GM23338 (cell line): ENCODE measurements at regions not wholly inside any gene's neighbourhood (a gene's known extent, or its start where the extent isn't known, plus 50 kb on each side); places are given as distances from the start of the nearest gene placed in this dataset.
A peak's percentile ranks its signal among the peaks of the same experiment; 100 is the strongest.

ENCODE experiments used
- ATAC-seq: fragments of 200-7000 bp; cut with Tn5 transposase; 3 replicates; pipeline ENCODE4 v1.9.1; 2020
- DNase-seq: peaks from one replicate; pipeline ENCODE4 v3.0.0-alpha.2; 2015; ENCODE audit warnings: low spot score
- H2AFZ ChIP-seq: fragments of 200-600 bp; sonication (generic); 2 replicates; pipeline ENCODE4 v1.8.0; 2016; ENCODE audit warnings: antibody characterized with exemption, mild to moderate bottlenecking, moderate library complexity
- H3F3A ChIP-seq: fragments of 200-600 bp; sonication (generic); replicated peaks from 2 replicates; pipeline ENCODE4 v1.8.0; 2017; ENCODE audit warnings: antibody characterized with exemption, mixed run types, low read depth
- H3K27ac ChIP-seq: fragments of 200-600 bp; sonication (generic); 2 replicates; pipeline ENCODE4 v1.6.1; 2016; ENCODE audit warnings: low read depth
- H3K27me3 ChIP-seq: fragments of 200-600 bp; sonication (generic); 2 replicates; pipeline ENCODE4 v1.8.0; 2016; ENCODE audit warnings: mild to moderate bottlenecking, mixed run types, moderate library complexity; ENCODE audit not compliant: insufficient read depth
- H3K36me3 ChIP-seq: fragments of 200-600 bp; sonication (generic); 2 replicates; pipeline ENCODE4 v1.8.0; 2016; ENCODE audit warnings: mild to moderate bottlenecking; ENCODE audit not compliant: insufficient read depth
- H3K4me1 ChIP-seq: fragments of 200-600 bp; sonication (generic); 2 replicates; pipeline ENCODE4 v1.8.0; 2016; ENCODE audit warnings: mild to moderate bottlenecking, moderate library complexity; ENCODE audit not compliant: insufficient read depth
- H3K4me2 ChIP-seq: fragments of 200-600 bp; sonication (generic); 2 replicates; pipeline ENCODE4 v1.7.1; 2017; ENCODE audit warnings: mixed run types
- H3K4me3 ChIP-seq: fragments of 200-600 bp; sonication (generic); 2 replicates; pipeline ENCODE4 v1.6.1; 2016; ENCODE audit warnings: mixed run types
- H3K79me2 ChIP-seq: fragments of 200-600 bp; sonication (generic); replicated peaks from 2 replicates; pipeline ENCODE4 v1.8.0; 2017; ENCODE audit warnings: mild to moderate bottlenecking; ENCODE audit not compliant: insufficient read depth
- H3K9me2 ChIP-seq: fragments of 200-600 bp; sonication (generic); 2 replicates; pipeline ENCODE4 v1.8.0; 2017; ENCODE audit not compliant: insufficient read depth
- H4K20me1 ChIP-seq: fragments of 200-600 bp; sonication (generic); replicated peaks from 2 replicates; pipeline ENCODE4 v1.8.0; 2017; ENCODE audit warnings: mild to moderate bottlenecking; ENCODE audit not compliant: insufficient read depth
- H3K27ac Mint-ChIP-seq: 2 replicates; pipeline ENCODE4 v1.8.0; 2020; ENCODE audit warnings: inconsistent platforms, mild to moderate bottlenecking, moderate library complexity, mixed read lengths
- H3K27me3 Mint-ChIP-seq: 3 replicates; pipeline ENCODE4 v1.8.0; 2022; ENCODE audit warnings: low read depth, mild to moderate bottlenecking, moderate library complexity, mixed read lengths, inconsistent platforms; ENCODE audit not compliant: insufficient read depth, poor library complexity
- H3K36me3 Mint-ChIP-seq: 3 replicates; pipeline ENCODE4 v1.8.0; 2021; ENCODE audit warnings: low read depth, mild to moderate bottlenecking, inconsistent platforms, moderate library complexity, mixed read lengths
- H3K4me1 Mint-ChIP-seq: 3 replicates; pipeline ENCODE4 v1.8.0; 2020; ENCODE audit warnings: mild to moderate bottlenecking, inconsistent platforms, mixed read lengths
- H3K4me3 Mint-ChIP-seq: 3 replicates; pipeline ENCODE4 v1.8.0; 2021; ENCODE audit warnings: moderate library complexity, mild to moderate bottlenecking, inconsistent platforms, mixed read lengths
- H3K9me3 Mint-ChIP-seq: 3 replicates; pipeline ENCODE4 v1.8.0; 2020; ENCODE audit warnings: moderate library complexity, mild to moderate bottlenecking, inconsistent platforms, mixed read lengths
- CREB1 ChIP-seq: fragments of 250-450 bp; sonication (Bioruptor Pico); IDR thresholded peaks from 2 replicates; pipeline ENCODE4 v1.5.0; 2020; ENCODE audit warnings: low read depth, mild to moderate bottlenecking, moderate library complexity
- CTCF ChIP-seq, 2 experiments: fragments of 200-600 bp in 1 of 2; sonication (generic) in 1 of 2; conservative IDR thresholded peaks; 2 replicates each; pipeline versions ENCODE4 v1.5.1 to v1.6.1; 2016 to 2017; ENCODE audit warnings: antibody characterized with exemption in 2 of 2, low read depth in 2 of 2, mild to moderate bottlenecking in 2 of 2, moderate library complexity in 1 of 2
- EZH2 ChIP-seq: fragments of 200-600 bp; sonication (generic); IDR thresholded peaks from one replicate; pipeline ENCODE4 v1.8.0; 2017; ENCODE audit warnings: antibody characterized with exemption, mild to moderate bottlenecking, low read depth; ENCODE audit not compliant: unreplicated experiment
- JUNB ChIP-seq: IDR thresholded peaks from one replicate; pipeline ENCODE4 v1.6.1; 2016; ENCODE audit warnings: antibody characterized with exemption; ENCODE audit not compliant: unreplicated experiment
- NANOG ChIP-seq: IDR thresholded peaks from 2 replicates; pipeline ENCODE4 v1.6.1; 2016; ENCODE audit warnings: antibody characterized with exemption, borderline replicate concordance
- POLR2AphosphoS5 ChIP-seq: IDR thresholded peaks from 2 replicates; pipeline ENCODE4 v1.6.1; 2016; ENCODE audit warnings: antibody characterized with exemption, low read depth
- REST ChIP-seq: IDR thresholded peaks from one replicate; pipeline ENCODE4 v1.6.1; 2018; ENCODE audit warnings: antibody characterized with exemption; ENCODE audit not compliant: unreplicated experiment
- STAT1 ChIP-seq: IDR thresholded peaks from one replicate; pipeline ENCODE4 v1.6.1; 2016; ENCODE audit warnings: antibody characterized with exemption; ENCODE audit not compliant: unreplicated experiment
- ZNF114 ChIP-seq: fragments of 250-450 bp; sonication (Bioruptor Pico); IDR thresholded peaks from 2 replicates; pipeline ENCODE4 v1.5.0; 2020; ENCODE audit warnings: mild to moderate bottlenecking, moderate library complexity
- ZNF462 ChIP-seq: fragments of 250-450 bp; sonication (Bioruptor Pico); IDR thresholded peaks from 2 replicates; pipeline ENCODE4 v1.5.0; 2020; ENCODE audit warnings: mild to moderate bottlenecking, moderate library complexity

- no peaks in the 10 kb centered on the region for H3K9me3 Mint-ChIP-seq
- TF ChIP-seq CTCF (conservative IDR thresholded peaks at IDR 0.05; ENCODE audit: low read depth in 2 of 2) = no peak
- no peak for TF ChIP-seq NANOG
- TF ChIP-seq REST = no peak
- no peak for TF ChIP-seq STAT1
- no peak for TF ChIP-seq ZNF462 (CRISPR knock-in tag)
- TF ChIP-seq POLR2AphosphoS5 = no peak
- no peak for TF ChIP-seq ZNF114 (CRISPR knock-in tag)
- no peak for TF ChIP-seq JUNB
- no peak for TF ChIP-seq CREB1
- TF ChIP-seq EZH2 = no peak
- no peaks in the 10 kb centered on the region for H3K36me3 Mint-ChIP-seq
- no peaks in the 10 kb centered on the region for H3K4me1 Mint-ChIP-seq
- Histone ChIP-seq H3K27ac (no peak overlapping the region), H3K4me1 (0 out of 2 replicates have a peak, but pooled peaks cover 5% of the 10 kb centered on the region), H3K9me2 (no peaks in the 10 kb centered on the region), H3K4me2 (no peak overlapping the region), H3K27me3 (no peaks in the 10 kb centered on the region), H3K4me3 (no peak overlapping the region), H3K36me3 (no peaks in the 10 kb centered on the region), H3K79me2 (no peaks in the 10 kb centered on the region), H4K20me1 (no peaks in the 10 kb centered on the region), H2AFZ (peak overlapping the region; percentile 87), H3F3A (no peaks in the 10 kb centered on the region)
- no peak overlapping the region for H3K4me3 Mint-ChIP-seq
- ATAC-seq (peak; percentile 55; the same call in 2 of the 3 replicates), DNase-seq (no peak)
- H3K27me3 Mint-ChIP-seq = peaks cover 4% of the 10 kb centered on the region
- no peak overlapping the region for H3K27ac Mint-ChIP-seq
Measured at GRCh38 chr15:98592136-98592535, 56.2 kb upstream of the IGF1R start.
